GM18868 (cell line): ENCODE measurements at regions not wholly inside any gene's neighbourhood (a gene's known extent, or its start where the extent isn't known, plus 50 kb on each side); places are given as distances from the start of the nearest gene placed in this dataset.
"Not testable (repeated sequence)": the region's sequence is repeated elsewhere in the genome, so short reads cannot be mapped to it uniquely, and the experiment has no call there.

Experiments
- ATAC-seq: cut with Tn5 transposase; IDR thresholded peaks from one replicate; pipeline ENCODE4 v1.9.1; 2021; ENCODE audit warnings: mild to moderate bottlenecking, moderate library complexity; ENCODE audit not compliant: unreplicated experiment

GRCh38 chr6:56839533-56840183, 115.2 kb upstream of the BEND6 start:
- ATAC-seq, result no peak

- ATAC-seq, result no peak
These were observed 115.9 kb upstream of the BEND6 start for GRCh38 chr6:56838965-56839364.

DNA sequence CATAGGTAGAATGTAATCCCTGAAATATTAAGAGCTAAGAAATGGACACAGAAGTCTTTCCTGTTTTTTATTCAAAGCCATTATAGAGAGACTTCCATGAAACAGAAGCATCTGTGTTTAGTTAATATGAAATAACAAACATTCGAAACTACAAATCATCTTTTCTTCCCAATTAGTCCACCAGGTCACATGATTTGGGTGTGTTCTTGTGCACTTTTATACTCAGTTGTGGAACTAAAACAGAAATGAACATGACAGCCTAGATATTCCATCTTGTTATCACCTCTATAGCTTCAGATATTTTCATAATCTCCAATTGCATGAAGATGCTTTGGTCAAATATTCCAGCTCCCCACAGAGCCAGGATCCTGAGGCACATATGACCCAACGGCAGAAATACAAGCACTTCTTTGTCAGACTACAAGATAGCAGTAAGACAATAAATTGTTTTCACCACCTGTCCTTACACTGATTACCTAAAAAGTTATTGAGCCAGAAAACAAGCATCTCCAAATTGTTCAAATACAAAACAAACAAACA, 116.8 kb upstream of the BEND6 start:
- ATAC-seq, result no peak

GRCh38 chr6:56837322-56837894, 117.5 kb upstream of the BEND6 start:
- ATAC-seq, result no peak

- ATAC-seq, result no peak
These were observed 119.3 kb upstream of the BEND6 start for GRCh38 chr6:56835612-56836011.

- no peak for ATAC-seq
These were observed 121.0 kb upstream of the BEND6 start for GRCh38 chr6:56833873-56834272.

GRCh38 chr6:56833127-56833791, 121.6 kb upstream of the BEND6 start:
- no peak for ATAC-seq

GRCh38 chr6:56832225-56832624, 122.7 kb upstream of the BEND6 start:
- no peak for ATAC-seq

DNA sequence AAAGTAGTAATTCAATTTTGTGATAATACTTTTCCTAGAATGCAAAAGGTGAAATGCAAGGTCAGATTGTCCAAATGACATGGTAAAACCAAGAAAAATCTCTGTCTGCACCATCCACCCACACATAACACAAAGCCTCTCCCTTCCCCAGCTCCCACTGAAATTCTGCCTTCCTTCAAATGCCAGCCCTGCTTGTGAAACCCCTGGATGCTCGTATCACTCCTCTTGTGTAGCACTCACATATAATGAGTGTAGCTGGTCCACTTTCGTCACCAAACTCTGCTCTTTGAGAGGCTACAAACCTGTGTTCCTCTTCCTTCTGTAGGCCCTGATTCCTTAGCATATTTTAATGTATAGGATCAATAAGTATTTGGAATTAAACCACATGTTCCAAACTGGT, 123.6 kb upstream of the BEND6 start:
- ATAC-seq, result no peak

GRCh38 chr6:56827908-56828649, 126.8 kb upstream of the BEND6 start:
- ATAC-seq, result no peak

DNA sequence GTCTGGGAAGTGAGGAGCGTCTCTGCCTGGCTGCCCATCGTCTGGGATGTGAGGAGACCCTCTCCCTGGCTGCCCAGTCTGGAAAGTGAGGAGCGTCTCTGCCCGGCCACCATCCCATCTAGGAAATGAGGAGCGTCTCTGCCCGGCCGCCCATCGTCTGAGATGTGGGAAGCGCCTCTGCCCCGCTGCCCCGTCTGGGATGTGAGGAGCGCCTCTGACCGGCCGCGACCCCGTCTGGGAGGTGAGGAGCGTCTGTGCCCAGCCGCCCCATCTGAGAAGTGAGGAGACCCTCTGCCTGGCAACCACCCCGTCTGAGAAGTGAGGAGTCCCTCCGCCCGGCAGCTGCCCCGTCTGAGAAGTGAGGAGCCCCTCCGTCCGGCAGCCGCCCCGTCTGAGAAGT, 130.5 kb upstream of the BEND6 start:
- ATAC-seq, result not testable (repeated sequence)

GRCh38 chr6:56821005-56821432, 133.9 kb upstream of the BEND6 start:
- no peak for ATAC-seq

DNA sequence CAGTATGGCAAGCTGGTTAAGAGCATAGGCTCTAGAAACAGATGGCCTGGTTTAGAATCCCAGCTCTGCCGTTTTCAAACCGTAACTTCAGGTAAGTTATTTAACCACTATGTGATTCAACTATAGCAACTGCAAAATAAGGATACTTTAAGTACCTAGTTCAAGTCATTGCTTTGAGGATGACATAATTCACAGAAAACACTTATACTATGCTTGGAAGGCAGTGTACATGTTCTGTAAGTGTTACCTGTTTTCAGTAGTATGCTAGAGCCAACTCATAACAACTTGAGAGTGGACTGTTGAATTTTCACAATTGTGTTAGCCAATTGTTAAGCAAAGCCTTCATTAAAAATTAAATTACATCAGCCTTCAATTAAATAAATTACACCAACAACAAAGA, 134.8 kb upstream of the BEND6 start:
- no peak for ATAC-seq

GRCh38 chr6:56819604-56820003, 135.3 kb upstream of the BEND6 start:
- ATAC-seq, result no peak

GRCh38 chr6:56816370-56816769, 138.5 kb upstream of the BEND6 start:
- no peak for ATAC-seq

DNA sequence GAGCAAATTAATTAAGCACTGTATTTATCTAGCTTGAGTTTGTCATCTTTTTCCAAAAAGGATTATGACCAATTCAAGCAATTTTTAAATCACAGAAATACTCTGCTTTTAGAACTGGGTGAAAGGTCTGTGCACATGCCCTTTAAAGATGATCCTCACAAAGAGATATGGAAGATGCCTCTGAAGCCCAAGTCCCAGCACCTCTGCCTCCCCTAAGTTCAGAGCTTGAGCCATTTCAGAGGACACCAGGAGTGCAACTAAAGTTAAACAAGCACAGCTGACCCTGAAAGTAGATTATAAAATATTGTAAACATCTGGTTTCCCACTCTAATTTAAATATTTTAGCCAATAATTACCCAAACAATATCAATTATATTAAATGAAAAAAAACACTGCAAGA, 139.5 kb upstream of the BEND6 start:
- ATAC-seq, result no peak

DNA sequence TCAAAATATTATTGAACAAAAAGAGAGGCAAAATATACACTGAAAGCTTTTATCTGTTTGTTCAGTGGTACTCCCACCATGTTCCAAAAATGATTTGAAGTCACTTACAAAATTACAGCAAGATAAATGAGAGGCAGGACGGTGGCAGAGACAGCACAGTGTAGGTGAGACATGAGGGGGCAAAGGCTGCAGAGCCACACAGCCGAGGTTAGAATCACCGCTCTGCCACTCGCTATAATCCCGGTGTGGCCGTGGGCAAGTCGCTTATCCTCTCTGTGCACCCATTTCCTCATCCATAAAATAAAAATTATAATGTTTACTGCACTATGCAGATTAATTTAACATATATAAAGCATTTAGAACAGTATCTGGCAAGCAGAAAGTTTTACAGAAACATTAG, 140.1 kb upstream of the BEND6 start:
- peak; percentile 20 for ATAC-seq

- peak; percentile 56 for ATAC-seq
These were observed 140.6 kb upstream of the BEND6 start for GRCh38 chr6:56814308-56814707.

DNA sequence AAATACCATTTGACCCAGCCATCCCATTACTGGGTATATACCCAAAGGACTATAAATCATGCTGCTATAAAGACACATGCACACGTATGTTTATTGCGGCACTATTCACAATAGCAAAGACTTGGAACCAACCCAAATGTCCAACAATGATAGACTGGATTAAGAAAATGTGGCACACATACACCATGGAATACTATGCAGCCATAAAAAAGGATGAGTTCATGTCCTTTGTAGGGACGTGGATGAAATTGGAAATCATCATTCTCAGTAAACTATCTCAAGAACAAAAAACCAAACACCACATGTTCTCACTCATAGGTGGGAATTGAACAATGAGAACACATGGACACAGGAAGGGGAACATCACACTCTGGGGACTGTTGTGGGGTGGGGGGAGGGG, 142.1 kb upstream of the BEND6 start:
- ATAC-seq, result not testable (repeated sequence)

- peak; percentile 62 for ATAC-seq
These were observed 146.0 kb upstream of the BEND6 start for GRCh38 chr6:56808871-56809359.

GRCh38 chr6:56807989-56808337, 146.9 kb upstream of the BEND6 start:
- no peak for ATAC-seq
